H9 (cell line): ENCODE measurements at regions not wholly inside any gene's neighbourhood (a gene's known extent, or its start where the extent isn't known, plus 50 kb on each side); places are given as distances from the start of the nearest gene placed in this dataset.

Source experiments
- DNase-seq: peaks from one replicate; pipeline ENCODE4 v3.0.0-alpha.2; 2017
- H2AFZ ChIP-seq: one replicate; pipeline ENCODE4 v1.6.1; 2013; ENCODE audit warnings: mild to moderate bottlenecking, low read length, control low read depth, moderate library complexity
- H2AK5ac ChIP-seq: 2 replicates; pipeline ENCODE4 v1.6.1; 2013; ENCODE audit warnings: low read length, control low read depth, mixed read lengths; ENCODE audit not compliant: insufficient read length
- H2BK120ac ChIP-seq: one replicate; pipeline ENCODE4 v1.6.1; 2013; ENCODE audit warnings: low read depth, mild to moderate bottlenecking, low read length, control low read depth, inconsistent platforms; ENCODE audit not compliant: poor library complexity, severe bottlenecking
- H2BK12ac ChIP-seq: 2 replicates; pipeline ENCODE4 v1.6.1; 2013; ENCODE audit warnings: low read length, control low read depth, mixed read lengths, low read depth; ENCODE audit not compliant: insufficient read length
- H2BK15ac ChIP-seq: 2 replicates; pipeline ENCODE4 v1.6.1; 2013; ENCODE audit warnings: low read depth, low read length, control low read depth
- H2BK20ac ChIP-seq: one replicate; pipeline ENCODE4 v1.6.1; 2013; ENCODE audit warnings: low read depth, mild to moderate bottlenecking, low read length, control low read depth, inconsistent platforms; ENCODE audit not compliant: poor library complexity, severe bottlenecking
- H2BK5ac ChIP-seq: 2 replicates; pipeline ENCODE4 v1.6.1; 2013; ENCODE audit warnings: low read length, control low read depth, mixed read lengths; ENCODE audit not compliant: insufficient read length
- H3K14ac ChIP-seq: 2 replicates; pipeline ENCODE4 v1.6.1; 2013; ENCODE audit warnings: low read length, control low read depth; ENCODE audit not compliant: insufficient read depth
- H3K18ac ChIP-seq: 2 replicates; pipeline ENCODE4 v1.6.1; 2013; ENCODE audit warnings: low read depth, mild to moderate bottlenecking, mixed read lengths, low read length, control low read depth; ENCODE audit not compliant: insufficient read length
- H3K23ac ChIP-seq: 2 replicates; pipeline ENCODE4 v1.6.1; 2013; ENCODE audit warnings: low read length, control low read depth, mixed read lengths, low read depth; ENCODE audit not compliant: insufficient read length
- H3K23me2 ChIP-seq: 2 replicates; pipeline ENCODE4 v1.6.1; 2013; ENCODE audit warnings: low read depth, mild to moderate bottlenecking, mixed read lengths, low read length, control low read depth; ENCODE audit not compliant: insufficient read length, poor library complexity, severe bottlenecking
- H3K27ac ChIP-seq: 2 replicates; pipeline ENCODE4 v1.5.1; 2013; ENCODE audit warnings: low read length, control low read depth, mixed read lengths, low read depth; ENCODE audit not compliant: insufficient read length
- H3K27me3 ChIP-seq: 2 replicates; pipeline ENCODE4 v1.6.1; 2013; ENCODE audit warnings: low read length, control low read depth, inconsistent platforms; ENCODE audit not compliant: insufficient read depth
- H3K4ac ChIP-seq: 2 replicates; pipeline ENCODE4 v1.6.1; 2013; ENCODE audit warnings: low read depth, mild to moderate bottlenecking, control low read depth, inconsistent platforms, low read length, moderate library complexity
- H3K4me1 ChIP-seq: 2 replicates; pipeline ENCODE4 v1.6.1; 2013; ENCODE audit warnings: low read length, control low read depth, inconsistent platforms; ENCODE audit not compliant: insufficient read depth
- H3K4me2 ChIP-seq: 2 replicates; pipeline ENCODE4 v1.6.1; 2013; ENCODE audit warnings: low read length, control low read depth, mixed read lengths; ENCODE audit not compliant: insufficient read length, insufficient read depth
- H3K56ac ChIP-seq: 2 replicates; pipeline ENCODE4 v1.6.1; 2013; ENCODE audit warnings: low read depth, mild to moderate bottlenecking, mixed read lengths, low read length, control low read depth; ENCODE audit not compliant: insufficient read length
- H3K79me1 ChIP-seq: 2 replicates; pipeline ENCODE4 v1.6.1; 2013; ENCODE audit warnings: low read depth, mild to moderate bottlenecking, moderate library complexity, low read length, control low read depth, inconsistent platforms; ENCODE audit not compliant: insufficient read depth, poor library complexity, severe bottlenecking
- H3K79me2 ChIP-seq: 2 replicates; pipeline ENCODE4 v1.6.1; 2013; ENCODE audit warnings: low read length, control low read depth, inconsistent platforms; ENCODE audit not compliant: insufficient read depth
- H3K9ac ChIP-seq: 2 replicates; pipeline ENCODE4 v1.6.1; 2013; ENCODE audit warnings: low read length, control low read depth, mixed read lengths; ENCODE audit not compliant: insufficient read length; ENCODE audit errors: extremely low read depth
- H3K9me3 ChIP-seq: one replicate; pipeline ENCODE4 v1.6.1; 2013; ENCODE audit warnings: low read depth, low read length, inconsistent platforms; ENCODE audit not compliant: control insufficient read depth
- H3T11ph ChIP-seq: one replicate; pipeline ENCODE4 v1.6.1; 2013; ENCODE audit warnings: mild to moderate bottlenecking, low read length, control low read depth, inconsistent platforms
- H4K20me1 ChIP-seq: one replicate; pipeline ENCODE4 v1.6.1; 2013; ENCODE audit not compliant: control insufficient read depth, insufficient read length, insufficient read depth
- H4K5ac ChIP-seq: 2 replicates; pipeline ENCODE4 v1.6.1; 2013; ENCODE audit warnings: low read depth, mild to moderate bottlenecking, mixed read lengths, low read length, control low read depth; ENCODE audit not compliant: insufficient read length
- H4K8ac ChIP-seq: replicated peaks from 2 replicates; pipeline ENCODE4 v1.6.1; 2013; ENCODE audit warnings: low read length, control low read depth, mixed read lengths, low read depth; ENCODE audit not compliant: insufficient read length
- H4K91ac ChIP-seq: 2 replicates; pipeline ENCODE4 v1.6.1; 2013; ENCODE audit warnings: low read depth, mild to moderate bottlenecking, moderate library complexity, mixed read lengths, low read length, control low read depth; ENCODE audit not compliant: insufficient read length
- H3K27ac Mint-ChIP-seq, 3 experiments: 2 replicates in 2 of 3; 3 replicates in 1 of 3; pipeline ENCODE4 v1.8.0; 2020 to 2021; ENCODE audit warnings: mixed read lengths in 3 of 3, mild to moderate bottlenecking in 1 of 3, moderate library complexity in 1 of 3
- H3K27me3 Mint-ChIP-seq: 2 replicates; pipeline ENCODE4 v1.8.0; 2021; ENCODE audit warnings: low read depth, mild to moderate bottlenecking, moderate library complexity, mixed read lengths
- H3K36me3 Mint-ChIP-seq, 3 experiments: 2 replicates in 2 of 3; 3 replicates in 1 of 3; pipeline ENCODE4 v1.8.0; 2020 to 2021; ENCODE audit warnings: low read depth in 3 of 3, mixed read lengths in 3 of 3; ENCODE audit not compliant: insufficient read depth in 1 of 3
- H3K4me1 Mint-ChIP-seq, 2 experiments: 2 replicates each; pipeline ENCODE4 v1.8.0; 2020; ENCODE audit warnings: mixed read lengths in 2 of 2
- H3K4me3 Mint-ChIP-seq, 2 experiments: 2 replicates in 1 of 2; 3 replicates in 1 of 2; pipeline ENCODE4 v1.8.0; 2020 to 2021; ENCODE audit warnings: mild to moderate bottlenecking in 2 of 2, mixed read lengths in 2 of 2, moderate library complexity in 1 of 2
- H3K9me3 Mint-ChIP-seq, 2 experiments: 2 replicates in 1 of 2; 3 replicates in 1 of 2; pipeline ENCODE4 v1.8.0; 2020; ENCODE audit warnings: mild to moderate bottlenecking in 2 of 2, mixed read lengths in 2 of 2, moderate library complexity in 1 of 2
- CTCF ChIP-seq: fragments of 200-600 bp; sonication (generic); conservative IDR thresholded peaks from 3 replicates; pipeline ENCODE4 v1.8.0; 2021; ENCODE audit warnings: antibody characterized with exemption, mild to moderate bottlenecking
- WGBS: extraction: QIAGEN DNeasy Blood & Tissue Kit; methylation state at CpG from one replicate; pipeline ENCODE4 v1.1.7; 2013; ENCODE audit warnings: missing lambda C conversion rate, low lambda C conversion rate, mixed read lengths; ENCODE audit not compliant: insufficient read length; ENCODE audit errors: extremely low coverage; 5-methylcytosine and 5-hydroxymethylcytosine counted together

- no peak for TF ChIP-seq CTCF
- Histone ChIP-seq H2BK20ac (no peak overlapping the region), H3K4me1 (no peaks in the 10 kb centered on the region; the same call in 1 of the 2 replicates), H2AFZ (no peak overlapping the region), H3K4ac (no peak overlapping the region), H3K79me1 (no peaks in the 10 kb centered on the region), H3K79me2 (no peaks in the 10 kb centered on the region), H3K23me2 (no peaks in the 10 kb centered on the region), H4K91ac (no peak overlapping the region), H3K4me2 (no peak overlapping the region), H2AK5ac (no peak overlapping the region), H4K5ac (no peak overlapping the region), H2BK120ac (no peak overlapping the region), H3K18ac (no peak overlapping the region), H3K27me3 (no peaks in the 10 kb centered on the region), H2BK5ac (no peak overlapping the region), H4K20me1 (no peaks in the 10 kb centered on the region), H3K14ac (no peak overlapping the region), H3K27ac (no peak overlapping the region), H2BK15ac (no peak overlapping the region), H3K9me3 (no peaks in the 10 kb centered on the region), H3K9ac (no peak overlapping the region), H3K23ac (no peak overlapping the region), H4K8ac (no peak overlapping the region), H3K56ac (no peak overlapping the region), H3T11ph (no peak overlapping the region), H2BK12ac (no peak overlapping the region)
- peaks cover 2% of the 10 kb centered on the region; the same call in 1 of the 2 replicates for H3K27me3 Mint-ChIP-seq
- no peak overlapping the region for H3K27ac Mint-ChIP-seq
- no peak overlapping the region for H3K4me3 Mint-ChIP-seq
- H3K9me3 Mint-ChIP-seq, result peaks cover 2 to 3% of the 10 kb centered on the region in 2 experiments; a peak in 2 of 5 replicates
- H3K36me3 Mint-ChIP-seq, result peaks cover 0 to 1% (median 0%) of the 10 kb centered on the region in 3 experiments; a peak in 1 of 7 replicates
- no peak for DNase-seq
- WGBS, result no CpG with 5 or more reads among the region's 7 CpGs
- peaks cover 41 to 48% of the 10 kb centered on the region in 2 experiments for H3K4me1 Mint-ChIP-seq
Measured at GRCh38 chr10:20688797-20689544, 208.1 kb downstream of the NEBL start.
